Parathyroid adenoma (tissue), 2 donors: ENCODE measurements at regions not wholly inside any gene's neighbourhood (a gene's known extent, or its start where the extent isn't known, plus 50 kb on each side); places are given as distances from the start of the nearest gene placed in this dataset.

Experiments used
- H2AFZ ChIP-seq: fragments of 300-600 bp; sonication (generic); one replicate; pipeline ENCODE4 v1.7.0; 2017; ENCODE audit warnings: antibody characterized with exemption, mild to moderate bottlenecking
- H3K27ac ChIP-seq: fragments of 300-600 bp; sonication (generic); one replicate; pipeline ENCODE4 v1.7.0; 2017
- H3K27me3 ChIP-seq: fragments of 300-600 bp; sonication (generic); one replicate; pipeline ENCODE4 v1.7.0; 2017; ENCODE audit warnings: low read length; ENCODE audit not compliant: control insufficient read depth, insufficient read depth
- H3K36me3 ChIP-seq: fragments of 300-600 bp; sonication (generic); one replicate; pipeline ENCODE4 v1.7.0; 2017; ENCODE audit warnings: low read length; ENCODE audit not compliant: control insufficient read depth, insufficient read depth
- H3K4me1 ChIP-seq: fragments of 300-600 bp; sonication (generic); one replicate; pipeline ENCODE4 v1.7.0; 2017; ENCODE audit warnings: control low read depth
- H3K4me2 ChIP-seq: fragments of 300-600 bp; sonication (generic); one replicate; pipeline ENCODE4 v1.7.0; 2017; ENCODE audit warnings: low read length
- H3K4me3 ChIP-seq: fragments of 300-600 bp; sonication (generic); one replicate; pipeline ENCODE4 v1.7.0; 2017; ENCODE audit warnings: low read depth, low read length
- H3K79me2 ChIP-seq: fragments of 300-600 bp; sonication (generic); one replicate; pipeline ENCODE4 v1.7.0; 2017; ENCODE audit warnings: control low read depth
- H3K9ac ChIP-seq: fragments of 300-600 bp; sonication (generic); one replicate; pipeline ENCODE4 v1.7.0; 2017; ENCODE audit warnings: mild to moderate bottlenecking
- H3K9me3 ChIP-seq: fragments of 300-600 bp; sonication (generic); one replicate; pipeline ENCODE4 v1.7.0; 2017; ENCODE audit warnings: low read length; ENCODE audit not compliant: control insufficient read depth
- TF ChIP-seq, protein P1 (sequence below): fragments of 300-600 bp; sonication (generic); IDR thresholded peaks from one replicate; pipeline ENCODE4 v1.7.0; 2017; ENCODE audit warnings: antibody characterized with exemption, mild to moderate bottlenecking
- donor health status: primary hyperparathyroidism.

DNA sequence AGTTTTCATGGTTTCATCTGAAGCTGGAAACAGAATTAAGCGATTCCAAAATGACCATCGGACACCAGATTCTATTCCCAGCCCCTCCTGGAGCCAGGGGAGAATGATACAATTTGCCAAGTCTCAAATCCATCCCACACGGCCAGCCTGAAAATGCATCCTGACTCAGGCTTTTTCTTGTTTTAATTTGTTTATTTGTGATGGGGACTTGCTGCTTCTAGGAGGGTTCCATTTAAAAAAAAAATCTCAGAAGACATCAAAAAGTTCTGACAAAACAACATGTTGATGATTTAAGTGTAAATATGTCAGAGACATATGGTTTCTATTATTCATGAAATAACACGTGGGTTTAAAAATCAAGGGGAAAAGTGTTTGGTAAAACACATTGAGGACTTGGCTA lies 173.2 kb downstream of the GAS1 start:
- Histone ChIP-seq H3K4me3 (no peak overlapping the region), H3K79me2 (no peaks in the 10 kb centered on the region), H3K27me3 (no peaks in the 10 kb centered on the region), H3K36me3 (no peaks in the 10 kb centered on the region), H2AFZ (no peak overlapping the region), H3K9me3 (no peaks in the 10 kb centered on the region), H3K9ac (no peak overlapping the region), H3K27ac (no peak overlapping the region), H3K4me2 (no peak overlapping the region), H3K4me1 (no peaks in the 10 kb centered on the region)
- TF ChIP-seq, protein P1, sequence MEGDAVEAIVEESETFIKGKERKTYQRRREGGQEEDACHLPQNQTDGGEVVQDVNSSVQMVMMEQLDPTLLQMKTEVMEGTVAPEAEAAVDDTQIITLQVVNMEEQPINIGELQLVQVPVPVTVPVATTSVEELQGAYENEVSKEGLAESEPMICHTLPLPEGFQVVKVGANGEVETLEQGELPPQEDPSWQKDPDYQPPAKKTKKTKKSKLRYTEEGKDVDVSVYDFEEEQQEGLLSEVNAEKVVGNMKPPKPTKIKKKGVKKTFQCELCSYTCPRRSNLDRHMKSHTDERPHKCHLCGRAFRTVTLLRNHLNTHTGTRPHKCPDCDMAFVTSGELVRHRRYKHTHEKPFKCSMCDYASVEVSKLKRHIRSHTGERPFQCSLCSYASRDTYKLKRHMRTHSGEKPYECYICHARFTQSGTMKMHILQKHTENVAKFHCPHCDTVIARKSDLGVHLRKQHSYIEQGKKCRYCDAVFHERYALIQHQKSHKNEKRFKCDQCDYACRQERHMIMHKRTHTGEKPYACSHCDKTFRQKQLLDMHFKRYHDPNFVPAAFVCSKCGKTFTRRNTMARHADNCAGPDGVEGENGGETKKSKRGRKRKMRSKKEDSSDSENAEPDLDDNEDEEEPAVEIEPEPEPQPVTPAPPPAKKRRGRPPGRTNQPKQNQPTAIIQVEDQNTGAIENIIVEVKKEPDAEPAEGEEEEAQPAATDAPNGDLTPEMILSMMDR = no peak

DNA sequence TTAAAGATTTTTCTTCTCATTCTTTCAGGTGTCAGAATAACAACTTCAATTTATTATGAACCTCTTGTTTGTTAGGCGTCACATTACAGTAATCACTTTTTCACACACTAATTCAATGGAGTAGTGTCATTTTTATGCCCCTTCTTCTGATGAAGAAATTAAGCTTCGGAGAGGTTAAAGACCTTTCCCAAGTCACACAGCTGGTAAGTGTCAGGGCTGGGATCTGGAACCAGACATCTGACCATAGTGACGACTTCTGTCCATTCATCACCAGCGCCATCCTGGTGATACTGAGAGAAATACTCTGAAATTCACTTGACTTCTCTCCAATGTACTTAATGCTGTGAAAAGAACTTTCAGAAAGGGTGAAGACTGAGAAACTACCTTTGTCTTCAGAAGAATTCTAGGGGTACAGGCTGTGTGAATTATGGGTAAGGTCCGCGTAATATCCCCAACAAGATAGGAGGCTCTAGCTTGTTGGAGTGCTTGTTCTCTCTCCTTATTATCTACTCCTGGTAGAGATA lies 173.8 kb downstream of the GAS1 start:
- no peak overlapping the region for H3K27ac ChIP-seq
- no peaks in the 10 kb centered on the region for H3K4me1 ChIP-seq
- no peaks in the 10 kb centered on the region for H3K9me3 ChIP-seq
- H2AFZ ChIP-seq = no peak overlapping the region
- H3K4me3 ChIP-seq = no peak overlapping the region
- no peak overlapping the region for H3K9ac ChIP-seq
- H3K36me3 ChIP-seq = no peaks in the 10 kb centered on the region
- H3K79me2 ChIP-seq = no peaks in the 10 kb centered on the region
- TF ChIP-seq, protein P1 = no peak
- no peaks in the 10 kb centered on the region for H3K27me3 ChIP-seq
- H3K4me2 ChIP-seq = no peak overlapping the region

DNA sequence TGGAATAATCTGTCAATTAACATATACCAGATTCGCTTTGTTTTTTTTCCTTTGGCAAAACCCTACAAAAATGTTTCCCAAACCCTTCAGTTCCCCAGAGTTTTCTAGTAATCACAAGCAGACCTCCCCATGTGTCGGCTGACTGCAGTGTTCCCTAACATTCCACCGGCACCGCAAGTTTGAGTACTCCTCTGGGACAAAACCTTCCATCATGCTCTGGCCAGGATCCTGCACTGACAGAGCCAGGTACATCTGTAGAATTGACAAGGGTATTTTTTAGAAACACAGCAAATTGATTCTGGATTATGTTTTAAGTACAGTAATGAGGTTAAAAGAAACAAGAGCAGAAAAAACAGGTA lies 174.7 kb downstream of the GAS1 start:
- Histone ChIP-seq H3K9ac (no peak overlapping the region), H2AFZ (no peak overlapping the region), H3K27ac (no peak overlapping the region), H3K4me3 (no peak overlapping the region), H3K36me3 (no peaks in the 10 kb centered on the region), H3K79me2 (no peaks in the 10 kb centered on the region), H3K27me3 (no peaks in the 10 kb centered on the region), H3K4me1 (no peaks in the 10 kb centered on the region), H3K9me3 (no peaks in the 10 kb centered on the region), H3K4me2 (no peak overlapping the region)
- TF ChIP-seq, protein P1 = no peak

DNA sequence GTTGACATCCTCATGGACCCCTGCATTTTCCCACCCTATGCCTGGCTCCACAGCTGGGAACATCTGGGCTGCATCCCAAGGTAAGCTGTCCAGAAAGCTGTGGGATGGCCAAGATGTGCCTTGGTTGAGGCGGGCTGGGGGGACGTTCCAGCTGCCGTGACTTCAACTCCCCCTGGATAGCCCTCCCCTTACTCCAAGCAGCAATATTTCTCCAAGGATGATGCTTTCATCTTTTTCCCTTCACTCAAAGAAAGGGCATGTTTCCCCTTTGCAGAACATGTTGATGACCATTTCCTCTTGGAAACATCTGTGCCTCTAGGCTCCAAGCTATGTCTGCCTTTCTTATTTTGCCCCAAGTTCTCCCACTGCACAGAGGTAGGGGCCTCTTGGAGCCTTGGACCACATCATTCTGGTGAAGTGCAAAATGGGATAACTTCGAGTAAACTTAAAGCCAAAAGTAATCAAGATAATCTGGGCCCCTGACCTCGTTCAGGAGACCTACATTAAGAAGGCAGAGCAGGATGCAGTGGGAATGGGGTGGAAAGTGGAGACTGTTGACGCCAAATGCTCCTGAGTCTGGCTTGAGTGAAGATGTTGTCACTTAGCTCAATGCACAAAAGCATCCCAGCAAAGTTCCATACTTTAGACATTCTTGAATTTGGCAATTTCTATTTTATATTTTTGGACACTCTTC lies 175.2 kb downstream of the GAS1 start:
- no peak overlapping the region for H3K4me2 ChIP-seq
- H3K79me2 ChIP-seq = no peaks in the 10 kb centered on the region
- H2AFZ ChIP-seq = no peak overlapping the region
- H3K9me3 ChIP-seq = no peaks in the 10 kb centered on the region
- no peak overlapping the region for H3K4me3 ChIP-seq
- TF ChIP-seq, protein P1 = no peak
- H3K9ac ChIP-seq = no peak overlapping the region
- H3K27ac ChIP-seq = no peak overlapping the region
- no peaks in the 10 kb centered on the region for H3K36me3 ChIP-seq
- no peaks in the 10 kb centered on the region for H3K4me1 ChIP-seq
- H3K27me3 ChIP-seq = no peaks in the 10 kb centered on the region

DNA sequence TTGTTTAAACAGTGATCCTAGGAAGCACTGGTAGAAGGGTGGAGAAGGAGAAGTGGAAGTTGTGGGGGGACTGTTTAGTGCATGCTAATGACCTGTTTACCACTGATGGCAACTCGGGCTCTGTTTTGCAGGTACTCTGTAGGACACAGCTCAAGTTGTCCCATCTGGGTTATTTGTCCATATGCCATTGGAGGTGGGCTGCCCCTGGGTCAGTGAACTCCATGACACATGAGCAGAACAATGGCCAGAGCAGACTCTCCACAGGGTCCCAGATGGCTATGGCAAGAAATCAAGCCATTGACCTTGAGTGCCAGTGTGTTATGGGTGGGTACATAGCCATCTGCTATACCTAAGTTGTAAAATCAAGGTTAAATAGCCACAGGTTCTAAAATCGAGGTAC lies 175.9 kb downstream of the GAS1 start:
- Histone ChIP-seq H3K79me2 (no peaks in the 10 kb centered on the region), H3K4me1 (no peaks in the 10 kb centered on the region), H3K9ac (no peak overlapping the region), H3K36me3 (no peaks in the 10 kb centered on the region), H3K9me3 (no peaks in the 10 kb centered on the region), H2AFZ (no peak overlapping the region), H3K27me3 (no peaks in the 10 kb centered on the region), H3K4me3 (no peak overlapping the region), H3K4me2 (no peak overlapping the region), H3K27ac (no peak overlapping the region)
- TF ChIP-seq, protein P1 = no peak
